ENCODE measurements at regions not wholly inside any gene's neighbourhood (a gene's known extent, or its start where the extent isn't known, plus 50 kb on each side); places are given as distances from the start of the nearest gene placed in this dataset.

GRCh38 chr9:90274725-90275124 is 367.9 kb downstream of the DIRAS2 start:
- WGBS, 2 experiments (ENCODE audit: insufficient coverage in 1 of 2, insufficient read length in 1 of 2) = 59 to 63% methylated on average over 4 of the region's 4 CpGs

DNA sequence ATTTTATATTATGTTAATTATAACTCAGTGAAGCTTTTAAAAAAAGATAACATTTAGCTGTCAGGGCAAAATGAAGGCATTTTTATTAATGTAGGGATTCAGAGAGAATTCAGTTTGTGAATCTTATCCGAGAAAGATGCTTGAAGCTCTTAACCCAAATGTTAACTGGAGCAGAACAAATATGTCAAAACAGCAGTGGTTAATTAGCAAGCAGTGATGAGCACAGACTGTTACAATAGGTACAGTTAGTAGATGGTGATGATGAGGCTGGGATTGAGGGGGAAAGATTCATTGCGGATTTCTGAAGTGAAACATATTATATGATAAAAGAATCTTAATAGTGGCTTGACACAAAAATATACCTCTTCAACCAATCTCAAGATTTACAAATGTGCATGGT is 356.7 kb downstream of the DIRAS2 start:
- no peak for DNase-seq
- Histone ChIP-seq H3K36me3 (ENCODE audit: control insufficient read depth, insufficient read depth, low read length) (no peaks in the 10 kb centered on the region), H3K9ac (ENCODE audit: extremely low read depth, low read length, poor library complexity, severe bottlenecking) (no peak overlapping the region), H3K4me3 (ENCODE audit: low read length) (no peak overlapping the region), H3K27ac (ENCODE audit: low read depth, low read length) (no peak overlapping the region), H3K27me3 (ENCODE audit: control insufficient read depth, insufficient read depth, low read length, poor library complexity, severe bottlenecking) (no peaks in the 10 kb centered on the region), H3K9me3 (ENCODE audit: control insufficient read depth, low read length) (no peaks in the 10 kb centered on the region), H3K4me1 (ENCODE audit: control insufficient read depth, insufficient read depth, low read length) (no peaks in the 10 kb centered on the region)
- TF ChIP-seq, protein P1, sequence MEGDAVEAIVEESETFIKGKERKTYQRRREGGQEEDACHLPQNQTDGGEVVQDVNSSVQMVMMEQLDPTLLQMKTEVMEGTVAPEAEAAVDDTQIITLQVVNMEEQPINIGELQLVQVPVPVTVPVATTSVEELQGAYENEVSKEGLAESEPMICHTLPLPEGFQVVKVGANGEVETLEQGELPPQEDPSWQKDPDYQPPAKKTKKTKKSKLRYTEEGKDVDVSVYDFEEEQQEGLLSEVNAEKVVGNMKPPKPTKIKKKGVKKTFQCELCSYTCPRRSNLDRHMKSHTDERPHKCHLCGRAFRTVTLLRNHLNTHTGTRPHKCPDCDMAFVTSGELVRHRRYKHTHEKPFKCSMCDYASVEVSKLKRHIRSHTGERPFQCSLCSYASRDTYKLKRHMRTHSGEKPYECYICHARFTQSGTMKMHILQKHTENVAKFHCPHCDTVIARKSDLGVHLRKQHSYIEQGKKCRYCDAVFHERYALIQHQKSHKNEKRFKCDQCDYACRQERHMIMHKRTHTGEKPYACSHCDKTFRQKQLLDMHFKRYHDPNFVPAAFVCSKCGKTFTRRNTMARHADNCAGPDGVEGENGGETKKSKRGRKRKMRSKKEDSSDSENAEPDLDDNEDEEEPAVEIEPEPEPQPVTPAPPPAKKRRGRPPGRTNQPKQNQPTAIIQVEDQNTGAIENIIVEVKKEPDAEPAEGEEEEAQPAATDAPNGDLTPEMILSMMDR (conservative IDR thresholded peaks at IDR 0.05) = no peak
- Mint-ChIP-seq H3K36me3 (ENCODE audit: low read depth) (no peaks in the 10 kb centered on the region), H3K9me3 (peaks cover 10% of the 10 kb centered on the region), H3K4me1 (no peaks in the 10 kb centered on the region), H3K27ac (no peak overlapping the region), H3K4me3 (no peak overlapping the region), H3K27me3 (ENCODE audit: insufficient read depth) (no peaks in the 10 kb centered on the region)
- 85 to 86% methylated on average over 1 of the region's 2 CpGs for WGBS, 2 experiments (ENCODE audit: insufficient coverage in 1 of 2, insufficient read length in 1 of 2)

More at GRCh38 chr9:90274725-90275124, 367.9 kb downstream of the DIRAS2 start:
- no peaks in the 10 kb centered on the region for H3K27me3 ChIP-seq (ENCODE audit: control insufficient read depth, insufficient read depth, low read length, poor library complexity, severe bottlenecking)
- peak; percentile 59 for DNase-seq
- no peaks in the 10 kb centered on the region for H3K36me3 ChIP-seq (ENCODE audit: control insufficient read depth, insufficient read depth, low read length)
- no peak overlapping the region for H3K4me3 ChIP-seq (ENCODE audit: low read length)
- H3K27ac ChIP-seq (ENCODE audit: low read depth, low read length) = no peak overlapping the region
- Mint-ChIP-seq H3K27me3 (ENCODE audit: insufficient read depth) (no peaks in the 10 kb centered on the region), H3K4me3 (no peak overlapping the region), H3K36me3 (ENCODE audit: low read depth) (no peaks in the 10 kb centered on the region), H3K9me3 (no peaks in the 10 kb centered on the region), H3K27ac (no peak overlapping the region), H3K4me1 (peaks cover 5% of the 10 kb centered on the region)
- TF ChIP-seq, protein P1 (conservative IDR thresholded peaks at IDR 0.05) = peak; percentile 64
- H3K9me3 ChIP-seq (ENCODE audit: control insufficient read depth, low read length) = no peaks in the 10 kb centered on the region
- no peak overlapping the region for H3K9ac ChIP-seq (ENCODE audit: extremely low read depth, low read length, poor library complexity, severe bottlenecking)
- no peaks in the 10 kb centered on the region for H3K4me1 ChIP-seq (ENCODE audit: control insufficient read depth, insufficient read depth, low read length)

DNA sequence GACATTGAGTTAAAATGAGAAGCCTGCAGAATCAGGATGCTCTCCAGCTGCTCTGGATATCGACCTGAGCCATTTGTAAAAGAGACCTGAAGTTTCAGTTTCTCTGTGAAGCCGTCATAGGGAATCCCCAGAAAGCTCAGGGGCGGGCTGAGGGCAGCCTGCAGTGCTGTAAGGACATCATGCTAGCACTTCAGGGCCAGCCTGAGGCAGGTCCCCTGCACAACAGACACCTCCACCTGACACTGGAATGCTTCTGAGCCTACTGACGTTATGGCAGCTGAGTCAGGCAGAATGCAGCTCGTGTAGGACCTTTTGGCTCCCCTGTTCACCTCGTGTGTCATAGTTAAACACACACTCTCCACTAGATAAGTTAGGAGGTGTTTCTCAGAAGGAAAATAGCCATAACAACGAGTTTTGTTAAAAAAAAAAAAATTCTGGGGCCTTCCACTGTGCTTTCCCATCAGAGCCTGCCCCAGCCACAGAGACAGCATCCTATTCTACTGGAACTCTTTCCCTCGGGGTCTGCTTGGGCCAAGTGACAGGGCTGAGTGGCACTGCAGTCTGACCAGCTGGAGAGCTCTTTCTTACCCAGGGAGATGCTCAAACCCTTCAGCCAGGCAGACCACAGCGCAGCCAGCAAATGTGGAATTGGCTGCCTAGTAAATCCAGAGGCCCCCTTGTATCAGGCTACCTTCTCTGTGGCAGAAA is 354.9 kb downstream of the DIRAS2 start:
- H3K36me3 ChIP-seq (ENCODE audit: control insufficient read depth, insufficient read depth, low read length) = no peaks in the 10 kb centered on the region
- TF ChIP-seq, protein P1 (conservative IDR thresholded peaks at IDR 0.05) = no peak
- H3K4me3 ChIP-seq (ENCODE audit: low read length) = no peak overlapping the region
- peak; percentile 60 for DNase-seq
- no peaks in the 10 kb centered on the region for H3K27me3 ChIP-seq (ENCODE audit: control insufficient read depth, insufficient read depth, low read length, poor library complexity, severe bottlenecking)
- 86 to 87% methylated on average over 8 to 9 of the region's 9 CpGs for WGBS, 2 experiments (ENCODE audit: insufficient coverage in 1 of 2, insufficient read length in 1 of 2)
- H3K9me3 ChIP-seq (ENCODE audit: control insufficient read depth, low read length) = no peaks in the 10 kb centered on the region
- H3K9ac ChIP-seq (ENCODE audit: extremely low read depth, low read length, poor library complexity, severe bottlenecking) = no peak overlapping the region
- no peak overlapping the region for H3K27ac ChIP-seq (ENCODE audit: low read depth, low read length)
- H3K4me1 ChIP-seq (ENCODE audit: control insufficient read depth, insufficient read depth, low read length) = no peaks in the 10 kb centered on the region
- Mint-ChIP-seq H3K27ac (no peak overlapping the region), H3K4me3 (no peak overlapping the region), H3K36me3 (ENCODE audit: low read depth) (no peaks in the 10 kb centered on the region), H3K4me1 (no peaks in the 10 kb centered on the region), H3K27me3 (ENCODE audit: insufficient read depth) (no peaks in the 10 kb centered on the region), H3K9me3 (peaks cover 9% of the 10 kb centered on the region)

Data from endodermal cell (in vitro differentiated cells).